ENCODE measurements at regions not wholly inside any gene's neighbourhood (a gene's known extent, or its start where the extent isn't known, plus 50 kb on each side); places are given as distances from the start of the nearest gene placed in this dataset.

DNA sequence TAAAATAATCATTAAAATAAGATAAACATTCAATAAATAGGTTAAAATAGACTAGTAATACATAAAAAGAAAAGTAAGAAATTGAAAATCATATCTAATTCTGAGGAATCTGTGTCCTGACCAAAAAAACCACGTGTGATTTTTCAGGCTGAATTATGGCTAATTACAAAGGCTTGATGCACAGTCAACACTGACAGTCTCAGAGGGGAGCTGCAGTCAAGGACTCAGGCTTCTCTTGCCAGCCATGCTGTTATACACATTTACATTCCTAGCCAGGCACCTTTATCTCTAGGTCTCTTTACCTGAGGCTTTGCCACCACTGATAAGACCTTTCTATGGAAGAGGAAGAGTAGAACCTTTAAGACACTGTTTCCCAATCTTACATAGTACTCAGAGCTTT is 1737.7 kb upstream of the PCDH10 start:
- no peak overlapping the region for H3K4me3 ChIP-seq
- no peak overlapping the region for H3K27ac ChIP-seq
- H3K36me3 ChIP-seq, result no peaks in the 10 kb centered on the region
- ATAC-seq (ENCODE audit: insufficient number of reproducible peaks, low FRiP score, low read depth) (no peak), DNase-seq (ENCODE audit: low spot score) (no peak)
- no peaks in the 10 kb centered on the region for H3K9me3 ChIP-seq
- H3K27me3 ChIP-seq (replicated peaks; ENCODE audit: insufficient read depth), result no peaks in the 10 kb centered on the region
- TF ChIP-seq, protein P1, sequence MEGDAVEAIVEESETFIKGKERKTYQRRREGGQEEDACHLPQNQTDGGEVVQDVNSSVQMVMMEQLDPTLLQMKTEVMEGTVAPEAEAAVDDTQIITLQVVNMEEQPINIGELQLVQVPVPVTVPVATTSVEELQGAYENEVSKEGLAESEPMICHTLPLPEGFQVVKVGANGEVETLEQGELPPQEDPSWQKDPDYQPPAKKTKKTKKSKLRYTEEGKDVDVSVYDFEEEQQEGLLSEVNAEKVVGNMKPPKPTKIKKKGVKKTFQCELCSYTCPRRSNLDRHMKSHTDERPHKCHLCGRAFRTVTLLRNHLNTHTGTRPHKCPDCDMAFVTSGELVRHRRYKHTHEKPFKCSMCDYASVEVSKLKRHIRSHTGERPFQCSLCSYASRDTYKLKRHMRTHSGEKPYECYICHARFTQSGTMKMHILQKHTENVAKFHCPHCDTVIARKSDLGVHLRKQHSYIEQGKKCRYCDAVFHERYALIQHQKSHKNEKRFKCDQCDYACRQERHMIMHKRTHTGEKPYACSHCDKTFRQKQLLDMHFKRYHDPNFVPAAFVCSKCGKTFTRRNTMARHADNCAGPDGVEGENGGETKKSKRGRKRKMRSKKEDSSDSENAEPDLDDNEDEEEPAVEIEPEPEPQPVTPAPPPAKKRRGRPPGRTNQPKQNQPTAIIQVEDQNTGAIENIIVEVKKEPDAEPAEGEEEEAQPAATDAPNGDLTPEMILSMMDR (IDR thresholded peaks at IDR 0.05), result no peak
- no peaks in the 10 kb centered on the region for H3K4me1 ChIP-seq (ENCODE audit: control insufficient read depth in 1 of 2, low read depth in 2 of 2)

DNA sequence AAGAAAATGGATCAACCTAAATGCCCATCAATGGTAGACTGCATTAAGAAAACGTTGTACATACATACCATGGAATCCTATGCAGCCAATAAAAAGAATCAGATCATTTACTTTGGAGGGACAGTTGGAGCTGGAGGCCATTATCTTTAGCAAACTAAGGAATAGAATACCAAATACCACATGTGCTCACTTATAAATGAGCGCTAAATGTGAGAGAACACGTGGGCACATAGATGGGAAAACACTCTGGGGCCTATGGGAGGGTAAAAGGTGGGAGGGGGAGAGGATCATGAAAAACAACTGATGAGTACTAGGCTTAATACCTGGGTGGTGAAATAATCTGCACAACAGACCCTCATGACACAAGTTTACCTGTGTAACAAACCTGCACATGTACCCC is 1729.9 kb upstream of the PCDH10 start:
- Histone ChIP-seq H3K4me3 (no peak overlapping the region), H3K9me3 (no peaks in the 10 kb centered on the region), H3K27ac (no peak overlapping the region), H3K4me1 (ENCODE audit: control insufficient read depth in 1 of 2, low read depth in 2 of 2) (no peaks in the 10 kb centered on the region), H3K36me3 (no peaks in the 10 kb centered on the region), H3K27me3 (replicated peaks; ENCODE audit: insufficient read depth) (no peaks in the 10 kb centered on the region)
- DNase-seq (ENCODE audit: low spot score), result no peak
- no peak for ATAC-seq (ENCODE audit: insufficient number of reproducible peaks, low FRiP score, low read depth)
- TF ChIP-seq, protein P1 (IDR thresholded peaks at IDR 0.05), result no peak

DNA sequence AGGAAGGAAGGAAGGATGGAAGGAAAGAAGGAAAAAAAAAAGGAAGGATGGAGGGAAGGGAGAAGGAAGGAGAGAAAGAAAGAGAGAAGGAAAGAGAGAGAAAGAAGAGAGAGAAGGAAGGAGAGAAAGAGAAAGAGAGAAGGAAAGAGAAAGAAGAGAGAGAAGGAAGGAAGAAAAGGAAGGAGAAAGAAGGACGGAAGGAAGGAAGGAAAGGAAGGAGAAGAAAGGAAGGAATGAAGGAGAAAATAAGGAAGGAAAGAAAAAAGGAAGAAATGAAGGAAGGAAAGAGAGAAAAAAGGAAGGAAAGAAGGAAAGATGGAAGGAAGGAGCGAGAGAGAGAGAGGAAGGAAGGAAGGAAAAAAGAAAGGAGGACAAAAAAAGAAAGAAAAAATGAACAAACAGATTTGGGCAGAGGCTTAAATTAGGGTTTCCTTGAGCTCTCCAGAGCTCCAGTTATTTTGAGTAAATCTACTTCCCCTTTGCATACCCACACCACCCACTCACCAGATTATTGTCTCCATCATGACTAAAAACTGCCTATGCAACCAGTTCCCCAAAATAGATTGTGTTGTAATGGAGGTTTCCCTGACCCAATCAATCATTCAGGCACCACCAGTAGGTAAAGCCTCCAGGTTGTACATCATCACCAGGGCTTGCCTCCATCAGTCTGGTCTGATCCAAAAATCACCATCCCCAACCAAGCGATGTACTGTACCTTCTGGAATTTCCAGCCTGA is 1722.9 kb upstream of the PCDH10 start:
- no peak for DNase-seq (ENCODE audit: low spot score)
- no peaks in the 10 kb centered on the region for H3K9me3 ChIP-seq
- TF ChIP-seq, protein P1 (IDR thresholded peaks at IDR 0.05), result no peak
- no peaks in the 10 kb centered on the region for H3K27me3 ChIP-seq (replicated peaks; ENCODE audit: insufficient read depth)
- H3K36me3 ChIP-seq, result no peaks in the 10 kb centered on the region
- H3K27ac ChIP-seq, result no peak overlapping the region
- H3K4me3 ChIP-seq, result no peak overlapping the region
- no peaks in the 10 kb centered on the region for H3K4me1 ChIP-seq (ENCODE audit: control insufficient read depth in 1 of 2, low read depth in 2 of 2)
- no peak for ATAC-seq (ENCODE audit: insufficient number of reproducible peaks, low FRiP score, low read depth)

DNA sequence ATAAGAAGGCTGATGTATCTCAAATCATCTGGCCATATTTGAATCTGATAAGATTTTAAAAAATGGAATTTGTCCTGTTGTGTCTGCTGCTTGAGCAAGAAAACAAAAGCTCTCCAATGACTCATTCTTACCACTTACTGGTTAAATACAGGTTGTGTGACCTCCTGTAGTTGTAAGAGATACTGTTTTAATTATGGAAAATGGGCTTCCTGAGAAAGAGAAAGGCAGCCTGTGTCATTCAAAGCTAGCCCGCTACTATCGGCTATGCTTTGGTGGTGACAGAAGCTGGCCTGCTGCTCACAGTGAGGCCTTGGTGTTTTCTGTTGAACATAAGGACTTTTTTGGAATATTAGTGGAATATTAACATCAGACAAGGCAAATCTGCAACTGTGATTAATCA is 1722.1 kb upstream of the PCDH10 start:
- H3K9me3 ChIP-seq, result no peaks in the 10 kb centered on the region
- DNase-seq (ENCODE audit: low spot score) (no peak), ATAC-seq (ENCODE audit: insufficient number of reproducible peaks, low FRiP score, low read depth) (no peak)
- no peaks in the 10 kb centered on the region for H3K27me3 ChIP-seq (replicated peaks; ENCODE audit: insufficient read depth)
- H3K36me3 ChIP-seq, result no peaks in the 10 kb centered on the region
- TF ChIP-seq, protein P1 (IDR thresholded peaks at IDR 0.05), result no peak
- H3K4me1 ChIP-seq (ENCODE audit: control insufficient read depth in 1 of 2, low read depth in 2 of 2), result no peaks in the 10 kb centered on the region
- H3K27ac ChIP-seq, result no peak overlapping the region
- no peak overlapping the region for H3K4me3 ChIP-seq

DNA sequence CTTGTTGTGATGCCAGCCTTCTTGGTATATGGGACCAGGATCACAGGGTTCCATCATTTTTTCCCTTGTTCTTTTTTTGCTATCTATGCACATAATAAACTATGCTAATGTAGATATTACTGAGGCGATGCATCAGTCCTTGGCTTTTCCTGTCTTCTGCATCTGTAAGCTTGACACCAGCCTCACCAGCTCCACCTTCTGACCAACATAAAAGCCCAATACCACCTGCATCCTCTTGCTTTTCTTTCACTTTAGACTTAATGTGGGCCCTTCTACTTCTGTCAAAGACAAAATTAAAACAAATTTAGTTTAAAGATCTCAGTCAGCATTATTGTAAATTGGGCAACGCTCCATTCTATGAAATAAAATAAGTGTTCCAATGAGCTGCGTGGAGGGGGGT is 1718.8 kb upstream of the PCDH10 start:
- Histone ChIP-seq H3K4me3 (no peak overlapping the region), H3K36me3 (no peaks in the 10 kb centered on the region), H3K4me1 (ENCODE audit: control insufficient read depth in 1 of 2, low read depth in 2 of 2) (no peaks in the 10 kb centered on the region), H3K27me3 (replicated peaks; ENCODE audit: insufficient read depth) (no peaks in the 10 kb centered on the region), H3K27ac (no peak overlapping the region), H3K9me3 (no peaks in the 10 kb centered on the region)
- DNase-seq (ENCODE audit: low spot score) (no peak), ATAC-seq (ENCODE audit: insufficient number of reproducible peaks, low FRiP score, low read depth) (no peak)
- TF ChIP-seq, protein P1 (IDR thresholded peaks at IDR 0.05), result no peak

All from thoracic aorta (tissue), 2 donors.